GM23248 (cell line): ENCODE measurements at regions not wholly inside any gene's neighbourhood (a gene's known extent, or its start where the extent isn't known, plus 50 kb on each side); places are given as distances from the start of the nearest gene placed in this dataset.

ENCODE experiments used
- DNase-seq: peaks from one replicate; pipeline ENCODE4 v3.0.0-alpha.2; 2015
- H2AFZ ChIP-seq: fragments of 200-600 bp; sonication (generic); 2 replicates; pipeline ENCODE4 v1.6.1; 2016; ENCODE audit warnings: antibody characterized with exemption
- H3F3A ChIP-seq: fragments of 200-600 bp; sonication (generic); 2 replicates; pipeline ENCODE4 v1.6.1; 2016; ENCODE audit warnings: mild to moderate bottlenecking, antibody characterized with exemption, mixed run types; ENCODE audit not compliant: insufficient read depth
- H3K27ac ChIP-seq: fragments of 200-600 bp; sonication (generic); 2 replicates; pipeline ENCODE4 v1.5.1; 2016; ENCODE audit warnings: mild to moderate bottlenecking
- H3K27me3 ChIP-seq: fragments of 200-600 bp; sonication (generic); replicated peaks from 2 replicates; pipeline ENCODE4 v1.6.1; 2016; ENCODE audit warnings: mild to moderate bottlenecking; ENCODE audit not compliant: insufficient read depth
- H3K36me3 ChIP-seq: fragments of 200-600 bp; sonication (generic); 2 replicates; pipeline ENCODE4 v1.6.1; 2016; ENCODE audit warnings: low read depth, mild to moderate bottlenecking
- H3K4me1 ChIP-seq: fragments of 200-600 bp; sonication (generic); 2 replicates; pipeline ENCODE4 v1.6.1; 2016; ENCODE audit warnings: mild to moderate bottlenecking; ENCODE audit not compliant: insufficient read depth
- H3K4me2 ChIP-seq: fragments of 200-600 bp; sonication (generic); one replicate; pipeline ENCODE4 v1.6.1; 2016; ENCODE audit warnings: mild to moderate bottlenecking; ENCODE audit not compliant: unreplicated experiment
- H3K4me3 ChIP-seq: fragments of 200-600 bp; sonication (generic); 2 replicates; pipeline ENCODE4 v1.5.1; 2016; ENCODE audit warnings: mild to moderate bottlenecking
- H3K79me2 ChIP-seq: fragments of 200-600 bp; sonication (generic); 2 replicates; pipeline ENCODE4 v1.6.1; 2016; ENCODE audit warnings: mild to moderate bottlenecking; ENCODE audit not compliant: insufficient read depth
- H3K9ac ChIP-seq: fragments of 200-600 bp; sonication (generic); 2 replicates; pipeline ENCODE4 v1.6.1; 2016; ENCODE audit warnings: mild to moderate bottlenecking
- H3K9me2 ChIP-seq: fragments of 200-600 bp; sonication (generic); 2 replicates; pipeline ENCODE4 v1.6.1; 2016; ENCODE audit warnings: mixed run types, mild to moderate bottlenecking, moderate library complexity; ENCODE audit not compliant: insufficient read depth
- H3K9me3 ChIP-seq: fragments of 200-600 bp; sonication (generic); one replicate; pipeline ENCODE4 v1.6.1; 2017; ENCODE audit warnings: low read depth
- H4K20me1 ChIP-seq: fragments of 200-600 bp; sonication (generic); 2 replicates; pipeline ENCODE4 v1.6.0; 2016; ENCODE audit not compliant: insufficient read depth
- EZH2 ChIP-seq: fragments of 200-600 bp; sonication (generic); IDR thresholded peaks from 2 replicates; pipeline ENCODE4 v1.6.1; 2018; ENCODE audit warnings: antibody characterized with exemption, mild to moderate bottlenecking; ENCODE audit not compliant: insufficient read depth, poor library complexity, severe bottlenecking
- EZH2phosphoT487 ChIP-seq: fragments of 200-600 bp; sonication (generic); IDR thresholded peaks from 2 replicates; pipeline ENCODE4 v1.6.1; 2018; ENCODE audit warnings: antibody characterized with exemption, moderate library complexity, mild to moderate bottlenecking, low read depth; ENCODE audit not compliant: insufficient read depth
- WGBS, 2 experiments: methylation state at CpG; one replicate each; pipeline ENCODE4 v1.1.6; 2015 to 2017; ENCODE audit warnings: low lambda C conversion rate in 2 of 2, low coverage in 1 of 2; ENCODE audit errors: missing lambda C conversion rate in 2 of 2; 5-methylcytosine and 5-hydroxymethylcytosine counted together
- in situ Hi-C: fragments of 300-500 bp; cut with MboI; formaldehyde crosslinking; loops from 2 replicates; pipeline ENCODE4 v1.15.0; 2020

GRCh38 chrY:8741343-8742069, 595.8 kb upstream of the TSPY4 start:
- no peaks in the 10 kb centered on the region for H3K79me2 ChIP-seq
- H3K36me3 ChIP-seq = no peaks in the 10 kb centered on the region
- no peaks in the 10 kb centered on the region for H3K4me1 ChIP-seq
- H3K4me2 ChIP-seq = no peak overlapping the region
- in situ Hi-C loops = no loop called here
- no peak overlapping the region for H3K9ac ChIP-seq
- no peaks in the 10 kb centered on the region for H3K9me2 ChIP-seq
- no peaks in the 10 kb centered on the region for H3K9me3 ChIP-seq
- no peak overlapping the region for H3K4me3 ChIP-seq
- H2AFZ ChIP-seq = no peak overlapping the region
- no peak for DNase-seq
- TF ChIP-seq EZH2phosphoT487 (no peak), EZH2 (no peak)
- H4K20me1 ChIP-seq = no peaks in the 10 kb centered on the region
- 64 to 65% methylated on average over 16 to 21 of the region's 21 CpGs for WGBS, 2 experiments
- no peaks in the 10 kb centered on the region for H3K27me3 ChIP-seq
- H3K27ac ChIP-seq = no peak overlapping the region
- H3F3A ChIP-seq = no peaks in the 10 kb centered on the region

GRCh38 chrY:8764184-8764583, 573.1 kb upstream of the TSPY4 start:
- TF ChIP-seq EZH2phosphoT487 (no peak), EZH2 (no peak)
- Histone ChIP-seq H3K4me2 (no peak overlapping the region), H2AFZ (no peak overlapping the region), H3K4me3 (no peak overlapping the region), H3K4me1 (no peaks in the 10 kb centered on the region), H3K9ac (no peak overlapping the region), H3K79me2 (no peaks in the 10 kb centered on the region), H3K27ac (no peak overlapping the region), H3K27me3 (no peaks in the 10 kb centered on the region), H3K9me3 (no peaks in the 10 kb centered on the region), H3K36me3 (no peaks in the 10 kb centered on the region), H4K20me1 (no peaks in the 10 kb centered on the region), H3K9me2 (no peaks in the 10 kb centered on the region), H3F3A (no peaks in the 10 kb centered on the region)
- WGBS, 2 experiments = 16 to 30% methylated on average over 4 to 7 of the region's 7 CpGs
- no peak for DNase-seq
- in situ Hi-C loops = no loop called here

- Histone ChIP-seq H3K4me3 (no peak overlapping the region), H3K9me3 (no peaks in the 10 kb centered on the region), H3K79me2 (no peaks in the 10 kb centered on the region), H3K4me2 (no peak overlapping the region), H3F3A (no peaks in the 10 kb centered on the region), H3K9ac (no peak overlapping the region), H3K4me1 (no peaks in the 10 kb centered on the region), H4K20me1 (no peaks in the 10 kb centered on the region), H3K27ac (no peak overlapping the region), H3K27me3 (no peaks in the 10 kb centered on the region), H3K36me3 (no peaks in the 10 kb centered on the region), H2AFZ (no peak overlapping the region), H3K9me2 (no peaks in the 10 kb centered on the region)
- in situ Hi-C loops = no loop called here
- DNase-seq = no peak
- TF ChIP-seq EZH2 (no peak), EZH2phosphoT487 (no peak)
- WGBS, 2 experiments = 68 to 80% methylated on average over 2 to 4 of the region's 4 CpGs
These were observed 555.9 kb upstream of the TSPY4 start for GRCh38 chrY:8781184-8781890.

- Histone ChIP-seq H3K79me2 (no peaks in the 10 kb centered on the region), H3K9ac (no peak overlapping the region), H3K4me3 (no peak overlapping the region), H2AFZ (no peak overlapping the region), H3K27ac (no peak overlapping the region), H3K4me2 (no peak overlapping the region), H4K20me1 (no peaks in the 10 kb centered on the region), H3K4me1 (no peaks in the 10 kb centered on the region), H3K9me3 (no peaks in the 10 kb centered on the region), H3K27me3 (no peaks in the 10 kb centered on the region), H3F3A (no peaks in the 10 kb centered on the region), H3K36me3 (no peaks in the 10 kb centered on the region), H3K9me2 (no peaks in the 10 kb centered on the region)
- TF ChIP-seq EZH2 = no peak
- no peak for TF ChIP-seq EZH2phosphoT487
- 0 to 2% methylated on average over 2 of the region's 2 CpGs for WGBS, 2 experiments
- DNase-seq = peak; percentile 39
- in situ Hi-C loops = no loop called here
These were observed 542.7 kb upstream of the TSPY4 start for GRCh38 chrY:8794561-8794960.
